GM19468 (cell line): ENCODE measurements at regions not wholly inside any gene's neighbourhood (a gene's known extent, or its start where the extent isn't known, plus 50 kb on each side); places are given as distances from the start of the nearest gene placed in this dataset.
"Not testable (repeated sequence)": the region's sequence is repeated elsewhere in the genome, so short reads cannot be mapped to it uniquely, and the experiment has no call there.

Experiments used
- ATAC-seq: cut with Tn5 transposase; IDR thresholded peaks from one replicate; pipeline ENCODE4 v1.9.1; 2021; ENCODE audit warnings: mild to moderate bottlenecking, moderate library complexity, moderate number of reproducible peaks; ENCODE audit not compliant: unreplicated experiment; ENCODE audit errors: extremely low read depth

DNA sequence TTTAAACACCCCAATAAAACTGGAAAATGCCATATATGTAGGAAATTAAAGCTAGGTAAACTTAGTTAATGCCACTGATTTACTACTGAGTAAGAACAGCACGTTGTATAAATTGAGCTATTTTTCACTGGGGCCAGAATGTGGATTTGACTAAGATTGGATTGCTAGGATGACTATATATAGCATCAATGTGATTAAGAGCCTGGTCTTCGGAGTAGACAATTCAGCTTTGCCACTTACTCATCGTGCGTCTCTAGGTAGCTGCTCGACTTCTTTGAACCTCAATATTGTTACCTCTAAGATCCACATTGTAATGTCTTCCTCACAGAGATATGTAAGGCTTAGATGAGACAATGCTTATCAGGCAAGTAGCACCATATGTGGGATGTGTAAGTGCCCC, 462.5 kb downstream of the KLF12 start:
- ATAC-seq: no peak

DNA sequence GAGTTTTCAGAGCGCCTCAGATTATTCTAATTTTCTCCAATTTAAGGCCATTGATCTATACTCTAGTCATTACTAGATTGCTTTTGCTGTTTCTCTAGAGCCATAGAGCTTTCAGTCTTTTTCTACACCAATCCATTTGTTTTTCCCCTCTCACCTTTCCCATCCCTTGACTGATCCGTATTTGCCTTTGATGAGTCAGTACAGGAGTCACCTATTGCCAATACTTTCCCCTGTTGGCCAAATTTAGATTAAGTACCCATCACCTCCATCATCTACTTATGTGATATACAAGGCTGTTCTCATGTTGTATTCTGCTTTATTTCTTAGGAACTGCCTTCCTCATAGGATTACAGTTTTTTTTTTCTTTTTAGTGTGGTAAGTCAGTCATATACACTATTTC, 463.2 kb downstream of the KLF12 start:
- no peak for ATAC-seq

DNA sequence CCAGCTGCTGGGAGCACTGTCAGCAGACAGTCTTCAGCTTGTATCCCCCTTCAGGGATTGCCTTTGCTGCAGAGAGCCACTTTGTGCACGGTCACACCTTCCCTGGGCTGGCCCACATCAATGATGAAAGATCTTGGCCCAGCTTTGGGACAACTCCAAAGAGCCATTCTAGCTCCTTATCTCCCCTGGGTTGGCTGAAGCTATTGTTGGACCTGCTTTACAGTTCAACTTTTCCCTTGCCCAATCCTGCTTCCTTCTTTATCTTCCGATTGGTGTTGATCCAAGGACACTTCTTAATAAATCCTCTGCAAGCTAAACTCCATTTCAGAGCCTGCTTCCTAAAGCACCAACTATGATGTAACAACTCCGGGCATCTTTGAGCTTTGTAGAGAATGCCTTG, 466.4 kb downstream of the KLF12 start:
- no peak for ATAC-seq

DNA sequence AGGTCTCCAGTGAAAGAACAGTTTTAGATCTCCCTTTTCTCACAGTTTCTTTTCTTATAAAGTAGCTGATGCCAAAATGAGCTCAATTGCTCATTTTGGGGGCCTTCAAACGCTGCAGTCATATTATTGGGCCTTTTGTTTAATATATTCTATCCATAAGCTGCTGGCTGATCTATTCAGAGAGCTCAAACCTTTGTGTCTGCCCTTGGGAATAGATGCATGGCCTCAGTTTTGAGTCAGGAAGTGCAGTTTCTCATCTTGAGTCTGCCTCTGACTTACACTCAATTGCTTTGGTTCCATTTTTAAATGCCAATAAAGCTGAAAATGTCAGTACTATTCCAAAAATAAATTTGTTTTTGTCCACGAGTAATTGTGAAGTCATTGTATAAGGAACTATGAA, 468.9 kb downstream of the KLF12 start:
- no peak for ATAC-seq

DNA sequence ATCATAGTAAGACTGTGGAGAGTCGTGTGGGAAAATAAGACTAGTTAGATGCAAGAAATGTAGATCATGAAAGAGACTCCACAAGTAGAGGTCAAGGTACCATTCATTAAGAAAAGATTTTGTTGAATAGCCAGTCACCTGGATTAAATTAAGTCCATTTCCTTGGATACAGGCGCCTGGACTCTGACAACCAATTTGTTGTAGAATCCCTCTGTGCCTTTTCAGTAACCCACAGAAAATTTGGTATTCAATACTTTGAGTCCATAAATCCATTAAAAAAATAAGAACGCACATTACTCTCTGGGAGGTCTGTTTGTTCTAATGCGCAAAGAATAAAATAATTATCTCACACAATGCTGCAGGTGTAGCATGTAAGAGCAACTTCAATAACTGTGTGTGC, 469.4 kb downstream of the KLF12 start:
- no peak for ATAC-seq

DNA sequence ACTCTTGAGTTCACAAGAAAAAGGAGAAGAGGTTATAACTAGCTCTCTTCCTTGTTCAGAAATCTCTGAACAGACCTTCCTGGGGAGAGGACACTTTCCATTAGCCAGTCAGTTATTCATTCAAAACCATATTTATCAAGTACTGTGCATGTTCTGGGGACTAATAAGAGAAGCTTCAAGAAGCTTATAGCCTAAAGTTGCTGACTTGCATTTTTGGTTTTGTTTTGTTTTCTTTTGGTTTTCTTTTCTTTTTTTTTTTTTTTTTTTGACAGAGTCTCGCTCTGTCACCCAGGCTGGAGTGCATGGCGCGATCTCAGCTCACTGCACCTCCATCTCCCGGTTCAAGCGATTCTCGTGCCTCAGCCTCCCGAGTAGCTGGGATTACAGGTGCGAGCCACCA, 471.4 kb downstream of the KLF12 start:
- no peak for ATAC-seq

DNA sequence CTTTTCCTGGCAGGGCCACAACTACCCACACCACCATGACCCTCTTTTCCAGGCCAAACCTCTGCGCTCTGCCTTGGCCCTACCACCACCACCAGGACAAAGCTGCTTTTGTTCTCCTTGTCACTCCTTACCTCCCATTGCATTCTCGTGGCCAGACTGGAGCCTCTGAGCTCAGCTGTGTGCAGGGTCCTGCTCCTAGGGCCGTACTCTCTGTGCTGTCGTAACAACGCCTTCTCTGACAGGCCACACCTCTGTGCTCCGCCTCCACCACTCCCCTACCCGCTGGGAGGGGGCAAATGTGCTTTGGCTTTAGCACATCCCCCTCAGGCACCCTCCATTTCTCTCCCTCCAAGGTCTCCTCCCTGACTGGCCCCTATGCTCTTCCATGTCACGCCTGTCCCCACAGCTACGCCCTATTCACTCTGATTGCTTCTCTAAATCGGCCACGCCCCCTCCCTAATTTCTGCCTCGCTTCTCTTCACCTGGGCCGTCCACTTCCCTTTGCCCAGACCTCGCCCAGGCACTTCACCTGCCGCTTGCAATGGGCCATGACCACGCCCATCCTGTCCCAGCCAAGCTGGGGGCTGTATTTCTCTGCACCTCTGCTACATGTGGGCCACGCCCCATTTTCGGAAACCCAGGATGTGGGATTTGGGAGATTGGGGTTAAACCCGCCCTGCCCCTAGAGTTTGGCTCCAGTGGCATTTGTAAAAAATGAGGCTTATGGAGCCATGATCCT, 472.3 kb downstream of the KLF12 start:
- ATAC-seq: no peak

DNA sequence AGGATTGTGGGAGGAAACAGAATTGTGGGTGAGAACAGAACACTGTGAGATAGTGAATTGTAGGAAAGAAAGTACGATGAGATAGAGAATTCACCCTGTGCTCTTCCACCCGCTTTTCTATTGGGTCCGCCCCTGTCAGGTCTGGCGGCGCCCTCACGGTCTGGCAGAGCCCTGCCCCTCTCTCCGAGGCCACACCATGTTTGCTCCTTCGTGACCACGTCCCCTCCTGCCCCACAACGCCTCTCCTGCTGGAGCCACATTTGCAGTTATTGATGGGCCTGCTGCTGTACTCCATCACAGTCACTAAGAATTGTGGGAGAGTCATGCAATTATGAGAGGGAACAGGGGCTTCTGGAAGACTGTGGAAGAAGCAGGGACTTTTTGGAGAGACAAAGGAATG, 473.1 kb downstream of the KLF12 start:
- ATAC-seq: no peak

DNA sequence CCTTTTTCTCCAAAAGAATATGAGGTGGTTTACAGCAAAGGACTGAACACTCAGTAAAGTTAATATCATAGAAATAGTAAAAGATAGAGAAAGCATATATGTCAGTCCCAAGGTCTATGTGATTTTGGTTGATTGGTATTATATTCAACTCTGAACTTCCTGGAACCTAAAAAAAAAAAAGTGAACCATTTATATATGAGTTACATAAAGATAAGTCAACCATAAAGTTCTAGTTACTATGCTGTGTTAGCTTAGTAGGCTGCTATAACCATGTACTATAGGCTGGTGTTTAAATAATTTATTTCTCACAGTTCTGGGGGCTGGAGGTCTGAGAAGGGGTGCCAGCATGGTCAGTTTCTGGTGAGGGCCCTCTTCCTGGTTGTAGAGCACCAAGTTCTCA, 475.6 kb downstream of the KLF12 start:
- no peak for ATAC-seq

DNA sequence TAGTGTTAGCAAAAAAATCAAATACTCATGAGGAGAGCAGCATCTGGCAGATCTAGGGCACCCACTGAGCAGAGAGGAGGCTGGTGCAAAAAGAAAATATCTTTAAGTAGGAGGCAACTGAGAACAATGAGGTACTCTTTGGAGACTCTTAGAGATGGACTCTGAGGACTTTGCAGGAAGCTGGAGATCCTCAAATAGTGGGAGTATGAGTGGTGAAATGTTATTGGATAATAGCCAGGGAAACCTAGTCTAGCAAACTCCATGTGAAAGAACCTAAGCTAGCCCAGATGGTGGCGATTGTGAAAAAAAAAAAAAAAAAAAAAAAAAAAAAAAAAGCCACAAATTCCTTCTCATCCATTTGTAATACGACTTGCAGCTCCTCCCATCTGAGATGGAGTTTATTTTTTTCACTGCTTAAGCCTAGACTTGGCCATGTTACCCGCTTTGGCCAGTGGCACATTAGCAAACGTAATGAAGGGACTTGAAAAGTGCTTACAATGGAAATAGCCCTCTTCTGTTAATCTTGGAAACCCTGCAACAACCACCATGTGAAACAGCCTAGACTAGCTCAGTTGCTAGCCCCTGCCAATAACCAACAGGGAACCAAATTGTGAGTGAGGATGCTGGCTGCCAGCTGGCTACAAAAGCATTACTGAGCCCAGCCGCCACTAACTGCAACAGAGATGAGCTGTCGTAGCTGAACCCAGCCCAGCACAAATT, 476.2 kb downstream of the KLF12 start:
- no peak for ATAC-seq

DNA sequence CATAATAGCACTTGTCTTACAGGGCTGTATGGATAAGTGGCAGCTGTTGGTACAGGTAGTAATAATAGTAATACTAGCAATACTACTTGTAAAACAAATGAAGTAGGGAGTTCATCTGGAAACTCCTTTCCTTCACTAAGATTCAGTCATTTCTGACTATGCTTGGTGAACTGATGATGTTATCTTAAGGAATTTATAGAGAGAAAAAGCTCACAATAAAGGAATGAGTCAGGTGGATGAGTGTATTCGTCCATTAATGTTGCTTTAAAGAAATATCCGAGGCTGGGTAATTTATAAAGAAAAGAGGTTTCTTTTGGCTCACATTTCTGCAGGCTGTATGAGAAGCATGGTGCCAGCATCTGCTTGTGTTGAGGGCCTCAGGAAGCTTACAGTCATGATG, 477.3 kb downstream of the KLF12 start:
- no peak for ATAC-seq

DNA sequence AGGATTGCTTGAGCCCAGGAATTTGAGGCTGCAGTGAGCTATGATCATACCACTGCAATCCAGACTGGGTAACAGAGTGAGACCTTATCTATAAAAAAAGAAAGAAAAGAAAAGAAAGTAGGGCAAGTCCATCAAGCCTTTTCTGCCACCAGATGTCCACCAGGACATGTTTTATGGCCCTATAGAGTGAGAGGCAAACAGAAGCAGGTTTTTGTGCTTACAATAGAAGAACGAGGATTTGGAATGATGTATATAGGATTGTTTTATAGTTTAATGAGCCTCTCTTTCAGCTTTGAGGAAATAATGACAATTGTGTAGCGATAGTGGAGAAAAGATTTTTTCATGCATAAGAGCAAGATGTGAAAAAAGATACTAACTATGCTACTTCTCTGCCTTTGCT, 480.5 kb downstream of the KLF12 start:
- no peak for ATAC-seq

DNA sequence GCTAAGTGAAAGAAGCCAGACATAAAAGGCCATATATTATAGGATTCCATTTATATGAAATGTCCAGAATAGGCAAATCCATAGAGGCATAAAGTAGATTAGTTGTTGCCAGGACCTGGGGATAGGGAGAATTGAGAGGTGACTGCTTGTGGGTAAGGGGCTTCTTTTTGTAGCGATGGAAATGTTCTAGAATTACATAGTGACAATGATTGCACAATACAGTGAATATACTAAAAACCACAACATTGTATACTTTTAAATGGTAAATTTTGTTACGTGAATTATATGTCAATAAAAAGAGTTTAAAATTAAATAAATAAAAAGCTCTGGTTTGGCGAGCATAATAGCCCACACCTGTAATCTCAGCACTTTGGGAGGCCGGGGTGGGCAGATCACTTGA, 486.8 kb downstream of the KLF12 start:
- ATAC-seq: no peak

DNA sequence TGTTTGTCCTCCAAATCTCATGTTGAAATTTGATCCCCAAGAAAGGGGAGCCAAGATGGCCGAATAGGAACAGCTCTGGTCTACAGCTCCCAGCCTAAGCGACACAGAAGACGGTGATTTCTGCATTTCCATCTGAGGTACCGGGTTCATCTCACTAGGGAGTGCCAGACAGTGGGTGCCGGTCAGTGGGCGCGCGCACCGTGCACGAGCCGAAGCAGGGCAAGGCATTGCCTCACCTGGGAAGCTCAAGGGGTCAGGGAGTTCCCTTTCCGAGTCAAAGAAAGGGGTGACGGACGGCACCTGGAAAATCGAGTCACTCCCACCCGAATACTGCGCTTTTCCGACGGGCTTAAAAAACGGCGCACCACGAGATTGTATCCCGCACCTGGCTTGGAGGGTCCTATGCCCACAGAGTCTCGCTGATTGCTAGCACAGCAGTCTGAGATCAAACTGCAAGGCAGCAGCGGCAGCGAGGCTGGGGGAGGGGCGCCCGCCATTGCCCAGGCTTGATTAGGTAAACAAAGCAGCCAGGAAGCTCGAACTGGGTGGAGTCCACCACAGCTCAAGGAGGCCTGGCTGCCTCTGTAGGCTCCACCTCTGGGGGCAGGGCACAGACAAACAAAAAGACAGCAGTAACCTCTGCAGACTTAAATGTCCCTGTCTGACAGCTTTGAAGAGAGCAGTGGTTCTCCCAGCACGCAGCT, 493.6 kb downstream of the KLF12 start:
- not testable (repeated sequence) for ATAC-seq

DNA sequence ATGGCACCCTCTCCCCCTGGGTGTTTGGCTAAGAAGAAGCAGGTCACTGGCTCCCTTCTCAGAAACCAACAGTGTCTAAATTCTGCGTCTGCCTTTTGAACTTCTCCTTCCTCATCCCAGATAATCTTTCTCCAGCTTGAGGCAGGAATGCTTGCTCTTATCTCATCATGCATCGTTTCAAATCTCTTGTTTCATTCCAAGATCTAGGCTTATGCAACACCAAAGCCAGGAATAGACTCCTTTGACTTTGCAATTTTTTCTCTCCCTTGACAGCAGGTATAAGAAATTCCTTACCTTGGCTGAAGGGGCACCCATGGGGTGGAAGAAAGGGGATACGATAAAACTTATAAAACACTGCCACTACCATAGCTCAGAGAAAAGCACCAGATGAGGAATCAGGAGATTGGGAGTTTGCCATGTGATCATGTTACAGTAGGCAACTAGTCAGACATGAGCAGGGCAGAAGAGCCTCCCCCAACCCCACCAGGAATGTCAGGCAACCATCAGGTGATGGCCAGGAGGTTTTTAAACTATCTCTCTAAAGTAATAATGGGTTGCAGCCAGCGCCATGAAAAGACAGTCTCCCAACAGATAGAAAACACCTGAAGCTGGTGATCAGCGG, 498.9 kb downstream of the KLF12 start:
- ATAC-seq: no peak

DNA sequence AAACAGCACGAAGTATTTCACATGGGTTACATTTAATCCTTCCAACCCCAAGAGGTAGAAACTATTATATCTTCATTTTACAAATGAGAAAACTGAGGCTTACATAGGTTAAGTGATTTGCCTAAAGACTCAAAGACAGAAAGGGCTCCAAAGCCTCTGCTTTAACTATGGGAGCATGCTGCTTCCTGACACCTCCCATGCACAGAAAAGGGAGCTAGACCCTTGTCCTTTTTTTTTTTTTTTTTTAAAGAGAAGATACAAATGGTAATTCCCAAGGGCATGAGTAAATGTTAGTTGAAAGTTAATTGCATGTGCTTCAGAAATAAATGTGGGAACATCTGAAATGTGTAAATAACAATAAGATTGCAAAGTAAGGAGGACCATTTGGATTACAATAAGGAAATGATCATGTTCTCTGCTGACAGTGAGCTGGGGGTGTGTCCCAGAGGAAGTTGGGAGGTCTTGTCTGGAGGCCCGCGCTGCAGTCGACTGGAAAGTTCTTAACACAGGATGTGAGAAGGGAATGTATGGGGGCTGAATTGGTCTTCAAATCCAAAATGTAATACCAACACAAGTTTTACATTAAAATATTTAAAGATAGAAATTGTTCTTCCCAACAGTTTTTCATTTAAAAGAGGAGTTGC, 500.3 kb downstream of the KLF12 start:
- ATAC-seq: no peak

DNA sequence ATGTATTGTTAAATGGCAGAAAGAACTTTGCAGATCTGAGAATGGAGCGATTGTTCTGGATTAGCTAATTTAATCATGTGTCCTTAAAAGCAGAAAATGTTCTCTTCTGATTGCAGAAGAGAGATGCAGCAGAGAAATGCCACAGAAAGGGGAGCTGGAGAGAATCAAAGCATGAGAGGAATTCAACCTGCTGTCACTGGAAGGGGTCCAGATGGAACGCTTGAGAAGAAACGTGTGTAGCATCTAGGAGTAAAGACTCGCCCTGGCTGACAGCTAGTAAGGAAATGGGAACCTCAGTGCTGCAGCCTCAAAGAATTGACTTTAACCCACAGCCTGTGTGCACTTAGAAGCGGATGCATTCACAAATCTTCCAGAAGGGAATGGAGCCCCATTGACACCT, 502.8 kb downstream of the KLF12 start:
- no peak for ATAC-seq

DNA sequence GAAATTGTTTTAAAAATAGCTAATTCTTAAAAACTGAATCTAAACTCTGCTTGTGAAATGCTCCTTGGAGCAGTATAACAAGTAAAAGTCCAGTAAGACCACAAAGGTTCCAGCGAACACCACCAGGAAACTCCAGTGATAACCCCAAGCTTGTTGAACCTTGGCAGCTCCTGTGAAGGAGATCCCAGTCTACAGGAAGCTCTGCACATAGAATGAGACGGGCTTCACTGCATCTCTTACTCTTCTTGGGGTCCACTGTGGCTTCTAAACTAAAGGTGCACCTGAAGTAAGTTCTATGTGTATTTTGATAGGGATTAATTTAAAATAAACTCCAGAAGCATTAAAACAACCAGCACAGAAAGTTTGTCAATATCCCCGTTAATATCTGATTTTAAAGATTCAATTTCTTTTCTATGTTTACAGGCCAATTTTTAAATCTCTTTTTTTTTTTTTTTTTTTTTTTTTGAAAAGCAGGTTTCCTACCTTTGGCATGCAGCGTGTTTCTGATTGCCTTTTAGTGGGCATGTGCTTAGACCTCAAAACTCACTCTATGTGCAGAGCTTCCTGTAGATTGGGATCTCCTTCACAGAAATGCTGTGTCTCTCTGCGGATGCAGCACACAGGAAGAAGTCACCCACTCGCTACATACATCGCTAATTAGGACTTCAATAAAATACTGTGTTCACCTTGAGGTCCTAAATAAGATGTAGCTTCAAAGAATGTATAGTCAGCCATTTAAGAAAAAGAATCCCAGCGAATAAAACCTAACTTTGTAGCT, 508.5 kb downstream of the KLF12 start:
- ATAC-seq: no peak

DNA sequence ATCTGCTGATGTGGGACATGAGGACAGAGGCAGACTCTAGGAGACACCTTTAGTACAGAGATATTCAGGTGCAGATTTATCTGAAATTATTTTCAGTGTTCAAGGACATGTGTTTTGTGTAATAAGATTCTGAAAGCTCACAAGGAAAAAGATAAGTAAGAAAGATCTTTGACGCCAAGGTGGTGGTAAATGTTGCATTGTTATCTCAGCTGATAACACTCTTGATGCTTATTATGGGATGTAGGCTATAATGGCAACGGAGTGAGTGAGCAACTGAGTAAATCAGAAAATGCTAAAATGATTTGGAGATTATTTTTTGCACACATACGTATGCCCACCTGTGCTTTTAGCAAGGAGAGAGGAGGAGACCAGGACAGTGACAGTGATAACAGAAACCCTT, 510.9 kb downstream of the KLF12 start:
- ATAC-seq: no peak

DNA sequence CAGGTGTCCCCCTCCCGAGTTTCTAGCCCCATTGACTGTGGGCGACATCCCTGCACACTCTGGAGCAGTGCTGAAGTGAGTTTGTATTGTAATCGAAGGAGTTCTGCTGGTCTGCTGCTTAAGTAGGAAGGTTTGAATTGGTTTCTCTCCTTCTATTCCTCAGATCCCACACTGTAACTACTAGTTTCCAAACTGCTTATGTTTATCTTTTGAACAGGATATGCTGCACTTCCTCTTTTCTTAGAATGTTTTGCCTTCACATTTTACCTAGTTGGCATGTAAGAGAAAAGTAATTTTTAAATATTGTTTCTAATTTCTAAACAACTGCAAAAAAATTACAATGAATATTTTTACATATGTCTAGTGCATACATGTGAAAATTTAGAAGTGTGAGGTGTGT, 511.8 kb downstream of the KLF12 start:
- ATAC-seq: no peak
